CD4-positive, alpha-beta T cell treated with Interleukin-17A for 4 hours (primary cell): ENCODE measurements at regions not wholly inside any gene's neighbourhood (a gene's known extent, or its start where the extent isn't known, plus 50 kb on each side); places are given as distances from the start of the nearest gene placed in this dataset.
"Not testable (repeated sequence)": the region's sequence is repeated elsewhere in the genome, so short reads cannot be mapped to it uniquely, and the experiment has no call there.

ENCODE experiments used
- DNase-seq: peaks from one replicate; pipeline ENCODE4 v3.0.0-alpha.2; 2020; ENCODE audit warnings: mixed read lengths

GRCh38 chr1:218882454-218882853 lies 291.2 kb upstream of the LYPLAL1 start:
- no peak for DNase-seq

DNA sequence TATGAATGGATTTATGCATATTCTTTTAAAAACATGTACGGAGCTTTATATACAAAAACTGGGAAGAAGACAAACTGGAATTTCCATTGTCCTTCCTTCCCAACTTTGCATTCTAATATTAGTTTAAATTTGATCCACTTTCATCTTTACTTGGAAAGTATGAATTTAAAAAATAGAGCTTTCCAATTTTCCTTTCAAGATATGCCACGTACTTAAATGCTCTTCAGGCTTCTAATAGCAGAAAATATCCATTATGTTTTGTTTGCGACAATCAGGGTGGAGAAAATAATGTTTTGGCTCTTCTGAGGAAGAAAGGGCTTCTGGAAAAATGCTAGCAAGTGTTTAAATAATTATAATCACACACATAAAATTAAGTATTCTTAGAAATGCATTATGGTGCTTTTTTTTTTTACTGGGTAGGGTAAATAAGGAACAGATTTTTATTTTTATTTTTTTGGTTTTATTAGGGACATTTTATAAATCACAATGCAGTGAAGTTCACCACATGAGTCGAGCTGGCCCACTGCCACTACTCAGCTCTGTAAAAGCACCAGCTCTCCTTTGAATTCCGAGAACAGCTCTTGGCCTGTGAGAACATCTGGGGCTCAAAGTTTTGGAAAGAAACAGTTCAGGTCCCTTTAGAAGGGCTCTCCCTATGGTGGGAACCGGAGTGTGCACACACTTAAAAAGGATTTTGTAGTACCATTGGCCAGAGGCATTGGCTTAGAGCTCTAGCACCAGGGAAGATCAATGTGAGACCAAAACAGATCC lies 287.4 kb upstream of the LYPLAL1 start:
- no peak for DNase-seq

DNA sequence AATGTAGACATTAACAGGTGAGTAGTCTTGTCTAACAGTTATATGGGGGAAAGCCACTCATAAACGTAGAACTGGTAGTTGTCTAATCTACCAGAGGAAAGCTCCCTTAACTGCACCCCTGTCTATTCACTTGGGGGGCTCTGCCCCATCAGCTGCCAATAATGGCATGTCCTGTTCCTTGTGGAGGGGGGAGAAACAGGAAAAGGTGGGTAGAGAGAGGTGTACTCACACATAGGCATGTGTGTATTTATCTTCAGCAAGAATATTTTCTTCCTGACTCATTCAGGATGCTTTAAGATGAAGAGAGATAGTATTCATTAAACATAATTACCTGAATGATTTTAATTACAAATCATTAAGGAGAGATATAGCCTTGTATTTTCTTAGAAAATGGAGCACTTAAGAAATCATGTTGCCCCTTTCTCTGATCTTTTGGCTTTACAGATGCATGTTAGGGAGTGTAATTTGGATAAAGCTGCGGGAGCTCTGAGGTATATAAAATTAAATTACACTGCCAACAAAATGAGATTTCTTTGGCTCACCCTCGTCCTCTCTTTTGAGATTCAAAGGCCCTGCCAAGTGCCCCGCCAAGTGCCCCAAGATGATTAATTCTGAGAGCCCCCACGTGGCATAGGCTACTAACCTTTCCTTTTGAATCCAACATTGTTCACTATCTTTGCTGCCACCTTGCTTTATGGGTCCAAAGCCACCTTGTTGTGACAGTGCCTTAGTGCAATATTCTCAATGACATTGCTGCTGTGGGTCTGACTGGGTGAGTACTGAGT lies 286.3 kb upstream of the LYPLAL1 start:
- DNase-seq: no peak

DNA sequence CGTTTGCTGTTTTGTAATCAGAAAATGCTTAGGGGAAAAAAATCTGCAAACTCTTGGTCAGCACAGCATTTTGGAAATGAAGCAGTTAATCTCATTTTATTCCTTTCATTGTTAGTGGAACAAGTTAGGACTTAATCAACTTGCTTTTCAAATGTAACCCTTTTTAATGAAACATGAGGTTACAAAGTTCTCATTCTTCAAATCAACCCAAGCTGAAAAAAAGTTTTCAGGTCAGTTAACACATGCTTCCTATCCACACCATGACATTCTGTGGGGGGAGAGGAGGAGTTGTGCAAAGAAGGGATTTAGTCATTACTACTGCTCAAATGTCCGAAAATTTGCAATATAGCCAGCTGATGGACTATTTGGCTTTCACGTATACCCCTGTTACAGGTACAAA lies 283.2 kb upstream of the LYPLAL1 start:
- no peak for DNase-seq

- no peak for DNase-seq
Observed at GRCh38 chr1:218891577-218891976, 282.1 kb upstream of the LYPLAL1 start.

DNA sequence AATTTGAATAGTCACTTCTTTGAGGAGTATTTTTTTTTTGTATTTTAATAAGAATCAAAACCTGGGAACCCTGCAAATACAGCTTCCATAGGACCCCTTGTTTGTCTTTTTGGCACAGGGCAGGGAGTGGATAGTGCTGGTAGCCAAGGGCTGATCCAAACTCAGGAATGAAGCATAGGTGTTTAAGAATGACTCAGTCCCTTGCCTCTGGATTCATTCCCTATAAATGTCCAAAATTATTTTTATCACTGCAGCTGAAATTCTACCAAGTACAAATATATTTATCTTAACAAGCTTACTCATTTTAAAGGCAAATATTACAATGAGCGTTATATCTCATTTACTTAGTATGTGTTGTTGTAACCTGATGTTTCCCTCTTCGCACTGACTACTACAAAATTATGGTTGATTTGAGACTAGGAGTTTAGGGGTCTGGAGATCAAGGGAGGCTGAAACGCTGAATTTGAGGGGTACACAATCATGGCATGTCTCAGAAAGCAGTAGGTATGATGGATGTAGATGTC lies 278.6 kb upstream of the LYPLAL1 start:
- DNase-seq: no peak

GRCh38 chr1:218896202-218896601 lies 277.5 kb upstream of the LYPLAL1 start:
- no peak for DNase-seq

GRCh38 chr1:218898921-218899320 lies 274.8 kb upstream of the LYPLAL1 start:
- no peak for DNase-seq

GRCh38 chr1:218900615-218901014 lies 273.1 kb upstream of the LYPLAL1 start:
- DNase-seq: no peak

- DNase-seq: no peak
Observed at GRCh38 chr1:218904416-218904815, 269.3 kb upstream of the LYPLAL1 start.

GRCh38 chr1:218916720-218917119 lies 257.0 kb upstream of the LYPLAL1 start:
- no peak for DNase-seq

GRCh38 chr1:218917656-218918055 lies 256.0 kb upstream of the LYPLAL1 start:
- DNase-seq: no peak

GRCh38 chr1:218925777-218926176 lies 247.9 kb upstream of the LYPLAL1 start:
- DNase-seq: no peak

GRCh38 chr1:218926631-218927030 lies 247.0 kb upstream of the LYPLAL1 start:
- no peak for DNase-seq

- DNase-seq: no peak
Observed at GRCh38 chr1:218930000-218930399, 243.7 kb upstream of the LYPLAL1 start.

GRCh38 chr1:218930472-218931241 lies 243.0 kb upstream of the LYPLAL1 start:
- DNase-seq: no peak

GRCh38 chr1:218931324-218931723 lies 242.4 kb upstream of the LYPLAL1 start:
- DNase-seq: no peak

- no peak for DNase-seq
Observed at GRCh38 chr1:218933513-218933912, 240.2 kb upstream of the LYPLAL1 start.

DNA sequence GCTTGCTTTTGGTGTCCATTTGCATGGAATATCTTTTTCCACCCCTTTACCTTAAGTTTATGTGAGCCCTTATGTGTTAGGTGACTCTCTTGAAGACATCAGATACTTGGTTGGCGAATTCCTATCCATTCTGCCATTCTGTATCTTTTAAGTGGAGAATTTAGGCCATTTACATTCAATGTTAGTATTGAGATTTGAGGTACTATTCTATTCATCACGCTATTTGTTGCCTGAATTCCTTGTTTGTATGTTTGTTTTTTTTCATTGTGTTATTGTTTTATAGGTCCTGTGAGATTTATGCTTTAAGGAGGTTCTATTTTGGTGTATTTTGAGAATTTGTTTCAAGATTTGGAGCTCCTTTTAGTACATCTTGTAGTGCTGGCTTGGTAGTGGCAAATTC lies 238.3 kb upstream of the LYPLAL1 start:
- not testable (repeated sequence) for DNase-seq

DNA sequence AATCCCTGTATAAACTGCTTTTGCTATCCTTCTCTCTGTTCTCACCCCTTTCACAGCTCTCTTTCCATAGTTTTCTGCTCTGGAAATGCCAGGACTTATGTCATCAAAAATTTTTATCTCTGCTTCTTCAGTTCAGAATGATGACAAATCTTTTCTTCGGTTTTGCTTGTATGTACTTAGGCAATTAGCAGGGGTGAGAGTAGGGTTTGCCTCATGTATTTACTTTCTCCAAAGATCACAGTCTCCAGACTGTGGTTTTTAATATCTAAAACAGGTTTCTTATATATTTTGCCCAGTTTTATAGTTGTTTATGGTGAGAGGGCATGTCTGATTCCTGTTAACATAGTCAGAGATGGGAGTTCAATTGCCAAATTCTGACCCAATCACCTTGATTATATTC lies 235.4 kb upstream of the LYPLAL1 start:
- no peak for DNase-seq

DNA sequence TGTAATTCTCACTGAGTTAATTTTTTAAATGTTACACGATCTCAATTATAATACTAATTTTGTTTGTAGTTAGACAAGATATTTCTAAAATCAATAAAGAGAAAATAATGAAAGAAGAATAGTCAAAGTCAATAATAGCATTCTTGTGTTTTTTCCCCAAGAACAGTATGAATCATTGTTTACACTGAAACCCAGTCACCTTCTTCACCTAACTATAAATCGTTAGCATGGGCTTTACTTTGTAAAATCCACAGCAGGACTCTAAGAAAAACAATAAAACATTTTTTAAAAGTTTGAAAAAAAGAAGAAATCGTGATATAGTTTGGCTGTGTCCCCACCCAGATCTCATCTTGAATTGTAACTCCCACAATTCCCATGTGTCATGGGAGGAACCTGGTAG lies 234.6 kb upstream of the LYPLAL1 start:
- DNase-seq: no peak

GRCh38 chr1:218942431-218942830 lies 231.2 kb upstream of the LYPLAL1 start:
- no peak for DNase-seq

DNA sequence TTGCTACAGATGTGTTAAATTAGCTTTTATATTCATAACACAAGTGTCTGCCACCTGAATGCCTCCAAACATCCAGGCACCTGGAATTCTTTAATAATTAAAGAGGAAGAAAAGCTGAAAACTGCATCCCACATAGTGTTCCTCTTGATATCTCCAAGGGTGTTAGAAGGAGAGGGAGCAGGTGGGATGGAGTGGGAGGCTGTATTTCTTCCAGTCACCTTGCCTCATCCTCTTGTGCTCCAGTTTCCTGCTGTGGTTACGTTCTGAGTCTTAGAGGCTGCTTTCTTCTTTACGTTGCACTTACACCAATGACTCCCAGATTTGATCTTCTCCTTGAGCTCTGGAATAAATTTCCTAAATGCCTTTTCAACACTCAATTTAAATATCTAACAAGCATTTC lies 230.3 kb upstream of the LYPLAL1 start:
- DNase-seq: no peak
